GM18909 (cell line): ENCODE measurements at regions not wholly inside any gene's neighbourhood (a gene's known extent, or its start where the extent isn't known, plus 50 kb on each side); places are given as distances from the start of the nearest gene placed in this dataset.

ENCODE experiments used
- ATAC-seq: cut with Tn5 transposase; IDR thresholded peaks from one replicate; pipeline ENCODE4 v1.9.1; 2021; ENCODE audit warnings: mild to moderate bottlenecking; ENCODE audit not compliant: unreplicated experiment, poor library complexity

DNA sequence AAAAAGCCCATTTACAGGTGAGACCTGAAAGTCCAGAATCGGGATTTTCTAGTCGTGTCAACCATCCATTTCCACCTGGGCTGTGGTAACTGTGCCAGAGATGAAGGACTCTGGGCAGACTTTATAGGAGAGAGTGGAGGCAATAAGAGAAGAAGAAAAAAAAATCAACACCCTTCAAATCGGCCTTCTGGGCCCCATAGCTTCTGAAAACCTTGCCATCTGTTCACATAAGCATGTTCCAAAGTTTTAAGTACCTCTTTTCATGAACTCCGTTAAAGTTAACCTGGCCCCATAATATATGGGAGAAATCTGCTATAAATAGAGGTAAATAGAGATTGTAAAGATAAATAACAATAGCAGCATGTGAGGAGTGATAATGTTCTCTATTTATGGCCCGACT lies 470.5 kb downstream of the MIAT start:
- no peak for ATAC-seq

DNA sequence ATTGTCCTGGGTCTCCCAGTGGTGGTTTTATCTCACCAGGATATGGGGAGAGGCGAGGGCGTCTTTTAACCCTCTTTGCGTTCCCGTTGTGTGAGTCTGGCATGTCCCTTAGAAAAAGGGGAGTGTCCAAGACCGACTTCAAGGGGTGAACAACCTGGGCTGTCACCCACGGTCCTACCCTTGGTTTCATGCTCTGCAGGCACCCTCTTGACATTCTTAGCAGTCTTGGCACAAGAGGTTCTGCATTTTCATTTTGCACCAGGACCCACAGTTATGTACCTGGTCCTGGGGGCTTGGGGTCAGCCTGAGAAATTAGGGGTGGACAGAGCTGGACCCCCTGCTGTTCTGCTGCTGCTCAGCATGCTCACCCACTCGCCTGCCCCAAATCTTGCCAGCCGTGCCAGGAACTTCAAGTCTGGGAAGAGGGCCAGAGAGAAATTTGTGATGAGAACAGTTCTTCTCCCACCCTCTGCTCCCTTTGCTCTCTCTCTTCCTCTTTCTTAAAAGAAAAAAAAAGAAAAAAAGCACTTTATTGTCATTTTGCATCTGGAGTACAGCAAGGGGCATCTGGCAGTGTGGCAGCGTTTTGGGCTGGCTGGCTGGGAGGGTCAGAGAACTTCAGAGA lies 471.2 kb downstream of the MIAT start:
- ATAC-seq = no peak

DNA sequence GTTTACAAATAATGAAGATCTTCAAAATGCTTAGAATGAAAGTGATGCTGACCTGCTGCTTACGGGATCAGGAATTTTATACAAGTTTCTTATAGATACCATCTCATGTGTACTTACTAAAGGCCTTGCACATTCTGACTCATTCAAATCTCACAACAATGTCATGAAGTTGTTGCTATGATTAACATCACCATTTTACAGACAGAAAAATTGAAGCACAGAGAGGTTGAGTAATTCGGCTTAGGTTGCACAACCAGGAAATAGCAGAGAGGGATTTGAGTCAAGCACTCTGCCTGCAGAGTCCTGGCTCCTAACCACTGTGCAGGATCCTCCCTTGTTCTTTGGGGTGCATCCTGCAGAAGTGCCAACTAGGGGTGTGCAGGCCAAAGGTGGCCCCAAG lies 471.9 kb downstream of the MIAT start:
- no peak for ATAC-seq

DNA sequence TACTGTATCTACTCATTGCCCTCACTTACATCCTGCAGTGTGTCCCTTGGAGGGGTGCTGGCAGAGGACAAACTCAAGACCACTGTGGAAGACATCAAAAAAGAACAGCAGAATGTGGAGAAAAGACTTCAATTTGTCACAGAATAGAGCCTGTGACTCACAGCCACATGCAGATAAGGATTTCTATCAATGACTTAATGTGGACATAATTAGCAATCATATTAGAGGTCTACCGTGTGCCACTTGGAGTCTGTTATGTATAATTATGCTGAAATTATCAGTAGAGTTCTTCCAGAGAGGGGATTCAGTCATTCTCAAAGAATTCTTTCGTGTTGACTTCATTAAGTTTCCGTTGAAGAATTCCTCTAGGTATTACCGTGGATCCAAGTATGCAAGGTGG lies 473.5 kb downstream of the MIAT start:
- ATAC-seq = no peak

DNA sequence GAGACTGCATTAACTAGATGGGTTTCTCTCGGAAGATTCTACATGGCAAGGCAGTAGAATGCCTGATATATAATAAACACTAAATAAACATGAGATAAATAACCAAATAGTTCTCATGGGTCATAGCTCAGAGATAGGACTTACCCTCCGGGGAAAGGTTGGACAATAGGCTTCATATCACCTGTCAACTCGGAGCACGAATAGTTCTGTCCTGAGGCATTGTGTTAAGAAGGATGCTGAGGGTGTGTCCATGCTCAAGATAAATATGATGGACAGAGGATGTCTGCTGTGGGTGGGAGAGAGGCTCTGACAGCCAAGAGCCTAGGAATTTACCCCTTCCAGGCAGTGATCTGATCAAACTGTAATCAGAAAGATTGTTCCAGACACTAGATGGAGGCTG lies 474.0 kb downstream of the MIAT start:
- no peak for ATAC-seq

DNA sequence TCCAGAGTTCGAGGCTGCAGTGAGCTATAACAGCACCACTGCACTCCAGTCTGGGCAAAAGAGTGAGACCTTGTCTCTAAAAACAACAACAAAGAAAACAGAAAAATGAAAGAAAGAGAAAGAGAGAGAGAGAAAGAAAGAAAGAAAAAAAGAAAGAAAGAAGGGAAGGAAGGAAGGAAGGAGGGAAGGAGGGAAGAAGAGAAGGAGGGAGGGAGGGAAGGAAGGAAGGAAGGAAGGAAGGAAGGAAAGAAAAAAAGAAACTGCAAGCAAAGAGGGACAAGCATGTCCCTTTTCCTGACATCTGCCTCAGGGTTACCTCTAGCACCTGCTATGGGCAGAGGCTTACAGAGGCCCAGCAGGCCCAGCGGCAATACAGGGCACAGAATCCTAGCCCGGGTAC lies 475.0 kb downstream of the MIAT start:
- no peak for ATAC-seq

DNA sequence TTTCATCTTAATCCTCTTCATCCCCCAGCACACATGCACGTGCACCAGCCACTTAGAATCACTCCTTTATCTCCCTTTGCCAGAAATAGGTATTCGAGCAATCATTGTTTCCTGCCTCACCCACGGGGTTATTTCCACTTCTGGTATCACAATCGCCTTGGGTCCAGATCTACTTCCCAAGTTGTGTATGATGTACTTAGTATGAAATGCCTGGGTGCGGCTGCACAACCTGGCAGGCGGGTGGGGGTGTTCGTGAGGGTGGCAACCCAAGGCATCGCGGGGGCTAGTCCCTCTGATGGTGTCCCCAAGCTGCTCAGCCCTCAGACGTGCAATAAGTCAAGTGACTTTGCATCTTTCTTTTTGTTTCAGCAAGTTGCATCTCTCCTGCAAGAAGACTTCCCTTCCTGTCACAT lies 475.6 kb downstream of the MIAT start:
- no peak for ATAC-seq

DNA sequence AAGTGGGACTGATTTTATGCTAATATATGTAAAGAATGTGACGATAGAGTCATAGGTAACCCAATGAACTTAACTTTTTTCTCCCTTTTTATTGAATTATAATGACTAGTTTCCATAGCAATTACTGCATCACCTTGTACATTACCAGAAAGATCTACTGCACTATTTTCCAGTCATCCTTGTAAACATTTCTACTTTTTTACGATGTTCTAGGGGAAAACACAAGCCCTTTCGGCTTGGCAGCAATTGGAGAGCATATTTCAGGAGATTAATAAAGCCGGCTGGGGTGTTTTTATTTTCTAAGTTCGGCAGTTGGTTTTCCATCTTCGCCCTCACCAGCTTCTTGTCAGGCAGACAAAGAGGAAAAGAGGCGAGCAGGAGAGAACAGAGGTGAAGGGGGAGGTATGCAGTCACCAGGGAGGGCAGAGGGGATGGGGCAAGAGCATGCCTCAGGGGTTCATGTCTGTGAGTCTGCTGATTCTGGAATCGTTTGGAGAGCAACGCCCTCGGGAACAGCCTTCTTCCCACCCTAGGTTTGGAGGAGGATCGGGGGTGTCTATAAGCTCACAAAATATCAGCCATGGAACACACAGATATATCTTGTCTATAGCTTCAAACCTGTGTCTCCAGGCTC lies 476.4 kb downstream of the MIAT start:
- no peak for ATAC-seq

DNA sequence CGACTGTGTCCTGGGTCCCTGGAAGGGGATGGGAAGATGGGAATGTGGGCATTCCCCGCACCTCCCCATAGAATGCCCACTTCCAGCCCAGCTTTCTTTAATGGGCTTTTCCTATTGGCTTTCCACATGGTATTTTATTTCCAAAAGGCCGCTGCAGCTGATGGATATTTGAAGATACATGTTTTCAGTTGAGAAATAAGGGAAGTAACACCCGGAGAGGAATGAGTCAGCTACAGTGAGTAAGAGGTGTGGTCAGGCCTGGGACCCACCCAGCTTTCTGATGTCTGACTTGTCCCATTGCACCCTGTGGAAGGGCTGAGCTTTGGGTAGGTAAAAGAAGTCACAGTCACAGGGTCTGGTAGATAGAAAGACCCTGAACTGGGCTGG lies 476.9 kb downstream of the MIAT start:
- no peak for ATAC-seq

DNA sequence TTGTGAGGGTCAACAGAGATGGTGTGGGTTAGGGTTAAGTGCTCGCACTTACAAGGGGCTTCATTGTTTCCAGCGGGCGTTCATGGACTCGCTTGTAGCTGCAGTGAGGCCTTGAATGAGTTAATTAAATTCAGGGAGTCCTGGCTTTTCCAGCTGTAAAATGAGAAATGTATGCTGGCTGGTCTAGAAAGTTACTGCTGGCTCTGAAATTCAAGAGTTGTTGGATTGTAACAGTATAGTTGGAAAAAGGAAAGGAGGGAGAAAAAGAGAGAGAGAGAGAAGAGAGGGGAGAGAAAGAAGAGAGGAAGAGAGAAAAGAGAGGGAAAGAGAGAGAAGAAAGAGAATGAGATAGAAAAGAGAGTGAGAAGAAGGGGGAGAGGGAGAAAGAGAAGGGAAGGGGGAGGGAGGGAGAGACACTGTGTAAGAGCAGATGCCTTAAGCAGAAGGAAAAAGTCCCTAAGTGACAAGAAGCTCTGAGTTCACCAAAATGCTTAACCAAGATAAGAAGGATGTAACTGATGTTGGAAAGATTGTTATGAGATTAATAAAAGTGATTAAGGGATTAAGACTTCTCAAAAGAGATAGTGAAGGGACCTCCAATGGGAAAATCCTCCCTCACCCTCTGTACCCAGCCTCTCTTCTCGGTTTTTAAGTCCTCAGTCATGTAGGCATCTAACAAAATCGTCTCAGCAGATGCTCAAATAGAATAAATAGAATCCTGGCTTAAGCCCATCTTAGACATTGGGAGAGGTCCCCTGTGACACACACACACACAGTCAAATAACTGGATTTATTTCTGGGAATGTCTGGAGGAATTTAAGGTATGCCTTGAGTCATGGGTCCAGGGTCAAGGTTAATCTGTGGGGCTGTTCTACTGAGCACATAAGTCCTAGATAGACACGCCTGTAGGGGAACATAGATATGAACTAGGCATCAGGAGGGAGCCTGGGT lies 477.9 kb downstream of the MIAT start:
- no peak for ATAC-seq

DNA sequence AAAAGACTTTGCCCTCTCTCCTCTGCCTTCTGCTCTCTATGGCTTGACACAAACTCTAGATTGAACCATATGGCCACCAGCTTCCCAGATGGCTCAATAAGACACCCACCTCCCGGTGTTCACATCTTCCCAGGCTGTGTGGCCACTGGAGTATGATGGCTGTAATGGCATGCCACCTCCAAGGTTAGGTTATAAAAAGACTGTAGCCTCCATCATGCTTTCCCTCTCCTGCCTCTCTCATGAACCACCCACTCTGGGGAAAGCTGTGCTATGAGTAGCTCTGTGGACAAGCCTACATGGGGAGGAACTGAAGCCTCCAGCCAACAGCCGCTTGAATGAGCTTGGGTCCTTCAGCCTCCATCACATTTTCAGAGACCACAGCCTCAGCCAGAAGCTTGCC lies 479.2 kb downstream of the MIAT start:
- ATAC-seq = no peak

DNA sequence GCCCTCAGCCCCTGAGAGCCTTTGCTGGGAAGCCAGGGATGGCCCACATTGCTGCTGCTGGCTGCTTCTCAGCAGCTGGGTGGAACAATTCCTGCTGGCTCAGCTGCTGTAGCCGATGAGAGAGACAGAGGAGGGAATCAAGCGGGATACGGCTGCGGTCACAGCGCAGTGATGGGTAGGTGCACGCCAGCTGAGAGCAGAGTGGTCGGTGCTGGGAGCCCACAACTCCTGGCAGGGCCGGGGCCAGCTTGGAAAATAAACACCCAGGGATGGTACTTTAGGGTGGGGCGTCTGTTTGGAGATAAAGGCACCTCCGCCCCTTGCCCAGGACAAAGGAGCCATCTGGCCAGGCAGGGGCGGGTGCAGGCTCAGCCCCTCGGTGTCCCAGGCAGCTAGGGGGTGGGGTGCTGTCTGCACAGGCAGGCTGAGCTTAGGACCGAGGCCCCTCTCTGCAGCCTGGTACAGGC lies 480.5 kb downstream of the MIAT start:
- ATAC-seq = no peak

DNA sequence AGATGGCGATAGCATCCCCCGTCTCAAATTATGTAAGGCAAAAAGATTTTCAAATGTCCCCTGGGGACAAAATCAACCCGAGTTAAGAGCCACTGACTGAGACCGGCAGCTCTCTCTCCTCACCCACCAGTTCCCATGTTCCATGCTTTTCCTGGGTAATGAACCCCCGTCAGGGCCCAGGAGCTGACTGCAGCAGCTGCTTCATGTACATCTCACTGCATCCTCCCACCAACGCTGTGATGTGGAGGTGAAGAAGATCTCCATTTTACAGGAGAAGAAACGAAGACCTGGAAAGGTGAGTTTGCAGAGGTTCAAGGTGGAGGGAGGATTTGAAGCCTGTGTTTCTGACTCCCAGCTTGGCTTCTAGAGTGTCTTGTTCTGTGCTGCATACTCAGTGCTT lies 481.1 kb downstream of the MIAT start:
- ATAC-seq = no peak

DNA sequence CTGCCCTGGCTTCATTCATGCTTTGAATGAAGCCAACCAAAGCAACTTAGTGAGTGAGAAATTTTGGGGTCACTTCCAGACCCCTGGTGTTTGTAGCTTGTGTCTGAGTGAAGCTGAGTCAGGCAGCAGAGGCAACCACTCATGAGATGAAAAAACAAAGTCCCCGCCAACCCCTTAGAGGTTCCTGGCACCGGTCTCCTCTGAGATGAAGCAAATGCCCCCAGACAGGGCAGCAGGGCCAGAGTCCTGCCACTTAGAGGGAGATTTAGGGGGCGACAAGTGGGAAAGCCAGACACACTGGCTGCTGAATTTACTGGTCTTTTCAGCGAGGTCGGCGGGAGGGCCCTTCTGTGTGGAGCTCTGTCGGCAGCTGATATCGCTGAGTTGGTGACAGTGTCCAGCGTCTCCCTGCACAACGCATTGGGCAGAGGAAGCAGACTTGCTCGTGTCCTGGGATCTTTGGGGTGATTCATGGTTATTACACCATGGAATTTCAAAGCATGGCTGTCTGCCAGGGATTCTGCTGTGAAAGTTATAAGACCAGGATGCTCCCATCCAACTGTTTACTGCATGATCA lies 482.6 kb downstream of the MIAT start:
- ATAC-seq = no peak

DNA sequence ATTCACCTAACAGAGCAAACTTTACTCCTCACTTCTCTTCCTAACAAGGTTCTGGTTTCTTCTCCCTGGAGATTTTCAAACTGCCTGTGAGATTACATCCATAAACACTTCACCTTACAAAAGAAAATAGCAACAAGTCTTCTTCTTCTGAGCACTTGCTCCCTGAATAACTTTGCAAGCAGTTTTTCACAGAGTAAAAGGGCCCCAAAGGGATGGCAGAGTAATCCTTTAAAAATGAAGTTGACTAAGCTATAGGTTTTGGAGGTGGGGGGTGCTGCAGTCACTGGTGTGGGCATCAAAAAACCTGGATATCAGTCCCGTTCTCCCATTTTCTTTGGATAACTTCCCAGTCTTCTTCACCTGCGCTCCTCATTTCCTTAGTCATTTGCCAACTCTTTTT lies 484.9 kb downstream of the MIAT start:
- no peak for ATAC-seq

DNA sequence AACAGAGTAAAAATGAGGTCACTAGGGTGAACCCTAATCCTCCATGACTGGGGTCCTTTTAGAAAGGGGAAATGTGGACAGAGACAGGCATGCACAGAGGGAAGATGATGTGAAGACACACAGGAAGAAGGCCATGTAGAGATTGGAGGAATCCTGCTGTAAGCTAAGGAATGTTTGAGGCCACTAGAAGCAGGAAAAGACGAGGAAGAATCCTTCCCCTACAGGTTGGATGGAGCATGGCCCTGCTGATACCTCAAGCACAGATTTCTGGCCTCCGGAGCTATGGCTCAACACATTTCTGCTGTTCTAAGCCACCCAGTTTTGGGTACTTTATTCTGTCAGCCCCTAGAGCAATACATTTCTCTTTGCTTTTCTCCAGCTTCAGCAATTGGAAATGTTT lies 486.9 kb downstream of the MIAT start:
- ATAC-seq = no peak

DNA sequence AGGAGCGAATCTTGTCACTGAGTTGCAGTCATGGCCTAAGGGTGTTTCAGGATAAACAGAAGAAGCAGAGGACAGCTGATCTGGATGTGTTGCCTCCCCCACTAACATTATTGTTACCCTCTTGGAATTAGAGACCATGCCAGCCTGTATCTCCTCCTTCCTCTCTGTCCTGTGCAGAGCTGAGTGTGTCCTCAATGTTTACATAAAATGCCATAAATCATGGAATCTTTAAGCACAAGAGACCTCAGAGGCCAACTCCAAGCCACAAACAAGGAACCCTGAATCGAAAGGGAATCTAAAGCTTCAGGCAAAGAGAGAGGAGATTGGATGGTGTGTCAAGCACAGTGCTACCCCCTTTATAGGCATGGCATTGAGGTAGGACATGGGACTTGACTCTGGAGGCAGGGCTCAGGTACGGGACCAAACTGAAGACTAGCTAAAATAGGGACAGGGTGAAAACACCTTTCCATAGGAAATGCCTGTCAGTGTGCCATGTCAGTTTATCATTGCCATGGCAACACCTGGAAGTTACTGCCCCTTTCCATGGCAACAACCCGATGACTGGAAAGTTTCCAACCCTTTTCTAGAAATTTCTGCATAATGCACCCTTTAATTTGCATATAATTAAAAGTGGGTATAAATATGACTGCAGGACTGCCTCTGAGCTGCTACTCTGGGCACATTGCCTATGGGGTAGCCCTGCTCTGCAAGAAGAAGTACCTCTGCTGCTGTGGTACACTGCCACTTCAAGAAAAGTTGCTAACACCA lies 489.7 kb downstream of the MIAT start:
- ATAC-seq = no peak

DNA sequence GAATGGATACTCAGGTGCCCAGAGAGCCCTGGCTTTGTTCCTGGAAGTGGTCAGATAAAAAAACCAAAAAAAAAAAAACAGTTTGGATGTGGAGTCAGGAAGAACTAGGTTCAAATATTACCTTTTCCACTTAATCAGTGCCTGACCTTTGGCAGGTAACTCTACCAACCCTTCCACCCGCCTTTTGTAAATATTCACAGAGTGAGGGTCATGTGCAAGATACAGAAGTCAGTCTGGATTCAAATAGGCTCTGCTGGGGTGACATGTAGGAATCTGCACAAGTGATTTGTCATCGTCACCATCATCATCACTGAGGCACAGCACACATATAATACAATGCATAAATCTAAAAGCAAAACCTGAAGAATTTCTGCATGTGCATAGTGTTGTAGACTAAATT lies 490.7 kb downstream of the MIAT start:
- no peak for ATAC-seq

DNA sequence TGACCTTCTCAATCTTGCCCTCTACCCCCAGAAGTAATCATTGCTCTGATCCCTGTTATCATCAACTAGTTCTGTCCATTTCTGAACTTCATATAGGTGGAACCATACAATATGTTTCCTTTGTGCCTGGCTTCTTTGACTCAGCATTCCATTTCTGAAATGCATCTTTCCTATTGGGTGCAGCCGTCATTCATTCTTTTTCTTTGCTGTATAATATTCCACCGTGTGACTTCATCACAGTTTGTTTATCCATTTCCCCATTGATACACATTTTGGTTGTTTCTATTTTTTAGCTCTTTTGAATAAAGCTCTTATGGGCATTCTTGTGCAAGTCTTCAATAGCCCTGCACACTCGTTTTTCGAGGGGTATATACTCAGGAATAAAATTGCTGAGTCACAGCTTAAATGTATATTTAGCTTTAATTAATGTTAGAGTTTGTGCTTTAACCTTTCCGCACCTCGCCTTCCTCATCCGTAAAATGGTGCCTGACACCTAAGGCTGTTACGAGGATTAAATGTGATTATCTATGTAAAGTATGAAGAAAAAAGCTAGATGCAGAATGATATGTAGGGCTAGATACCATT lies 491.6 kb downstream of the MIAT start:
- no peak for ATAC-seq
